AG09319 (cell line): ENCODE measurements at regions not wholly inside any gene's neighbourhood (a gene's known extent, or its start where the extent isn't known, plus 50 kb on each side); places are given as distances from the start of the nearest gene placed in this dataset.

ENCODE experiments used
- DNase-seq: peaks from one replicate; pipeline ENCODE4 v3.0.0-alpha.2; 2010; ENCODE audit warnings: low read depth; ENCODE audit errors: extremely low read depth
- CTCF ChIP-seq: IDR thresholded peaks from 2 replicates; pipeline ENCODE4 v1.5.1; 2011; ENCODE audit warnings: low read depth, mild to moderate bottlenecking, inconsistent platforms, low read length, moderate library complexity

GRCh38 chr13:108360139-108360538, 90.6 kb downstream of the TNFSF13B start:
- TF ChIP-seq CTCF: no peak
- no peak for DNase-seq

GRCh38 chr13:108361769-108362168, 92.3 kb downstream of the TNFSF13B start:
- no peak for TF ChIP-seq CTCF
- DNase-seq: no peak

DNA sequence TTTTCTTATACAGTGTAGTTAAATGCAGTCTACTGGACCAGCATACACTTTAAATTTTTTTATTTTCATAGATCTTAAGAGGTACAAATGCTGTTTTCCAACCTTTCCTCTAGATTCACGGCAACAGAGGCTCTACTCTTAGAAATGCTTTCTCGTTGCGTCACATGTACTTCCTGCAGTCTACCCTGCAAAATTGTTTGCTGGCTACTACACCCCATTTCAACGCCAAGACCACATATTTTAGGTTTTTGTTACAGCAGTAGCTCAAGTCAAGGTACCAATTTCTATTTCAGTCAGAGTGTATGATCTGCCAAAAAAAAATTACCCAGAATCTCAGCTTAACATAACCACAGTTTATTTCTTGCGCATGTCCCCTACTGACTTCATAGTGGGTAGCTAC, 94.1 kb downstream of the TNFSF13B start:
- no peak for DNase-seq
- no peak for TF ChIP-seq CTCF

DNA sequence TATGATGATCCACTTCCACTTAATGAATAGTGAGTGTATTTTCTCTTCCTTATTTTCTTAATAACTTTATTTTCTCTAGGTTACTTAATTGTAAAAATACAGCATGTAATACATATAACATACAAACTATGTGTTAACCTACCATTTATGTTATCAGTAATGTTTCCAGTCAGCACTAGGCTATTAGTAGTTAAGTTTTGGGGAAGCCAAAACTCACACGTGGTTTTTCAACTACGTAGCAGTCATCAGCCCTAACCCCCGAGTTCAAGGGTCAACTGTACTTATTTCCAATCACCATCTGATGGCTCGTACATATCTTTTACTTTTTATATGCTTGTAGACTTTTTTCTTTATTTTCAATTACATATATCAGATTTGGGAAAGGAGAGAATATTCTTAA, 95.7 kb downstream of the TNFSF13B start:
- no peak for TF ChIP-seq CTCF
- DNase-seq: no peak

DNA sequence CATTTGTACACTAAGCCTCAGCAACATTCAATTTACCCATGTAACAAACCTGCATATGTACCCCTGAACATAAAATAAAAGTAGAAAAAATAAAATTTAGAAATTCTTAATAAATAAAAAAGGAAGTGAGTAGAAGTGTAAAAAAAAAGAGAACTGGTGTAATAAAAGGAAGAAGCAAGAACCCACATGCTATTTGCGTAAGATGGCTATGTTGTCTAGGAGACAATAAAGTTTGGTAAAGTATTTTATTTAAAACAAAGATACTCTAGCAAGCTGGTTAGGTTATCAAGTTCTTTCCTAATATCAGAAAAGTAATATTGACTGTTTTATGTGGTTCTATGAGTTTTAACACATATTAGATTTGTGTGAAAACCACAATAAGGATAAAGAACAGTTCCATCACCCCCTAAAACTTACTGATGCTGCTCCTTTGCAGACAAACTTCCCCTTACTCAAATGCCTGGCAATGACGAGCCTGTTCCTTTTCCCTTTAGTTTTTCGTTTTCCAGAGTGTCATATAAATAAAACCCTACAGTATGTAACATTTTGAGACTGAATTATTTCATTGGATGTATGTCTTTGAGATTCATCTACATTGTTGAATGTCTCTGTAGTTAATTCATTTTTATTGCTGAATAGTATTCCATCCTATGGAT, 98.9 kb downstream of the TNFSF13B start:
- DNase-seq: no peak
- no peak for TF ChIP-seq CTCF

GRCh38 chr13:108369412-108369811, 99.9 kb downstream of the TNFSF13B start:
- no peak for DNase-seq
- no peak for TF ChIP-seq CTCF

- no peak for TF ChIP-seq CTCF
- no peak for DNase-seq
Measured at GRCh38 chr13:108375034-108375433, 105.5 kb downstream of the TNFSF13B start.
